HEK293 (cell line): ENCODE measurements at regions not wholly inside any gene's neighbourhood (a gene's known extent, or its start where the extent isn't known, plus 50 kb on each side); places are given as distances from the start of the nearest gene placed in this dataset.
A peak's percentile ranks its signal among the peaks of the same experiment; 100 is the strongest.

Experiments
- KLF9 ChIP-seq: fragments of 450-650 bp; formaldehyde crosslinking; IDR thresholded peaks from 2 replicates; pipeline ENCODE4 v1.5.1; 2016; ENCODE audit warnings: missing biosample characterization, missing genetic modification characterization, low read depth
- YY1 ChIP-seq: fragments of 450-650 bp; formaldehyde crosslinking; IDR thresholded peaks from 2 replicates; pipeline ENCODE4 v1.5.1; 2018; ENCODE audit warnings: missing biosample characterization, missing genetic modification characterization
- ZFHX2 ChIP-seq: fragments of 450-650 bp; formaldehyde crosslinking; conservative IDR thresholded peaks from 2 replicates; pipeline ENCODE4 v1.5.1; 2016; ENCODE audit warnings: missing biosample characterization, missing genetic modification characterization
- ZNF138 ChIP-seq: fragments of 450-650 bp; formaldehyde crosslinking; IDR thresholded peaks from 2 replicates; pipeline ENCODE4 v1.5.1; 2016; ENCODE audit warnings: missing biosample characterization, missing genetic modification characterization, borderline replicate concordance
- ZNF23 ChIP-seq: fragments of 450-650 bp; formaldehyde crosslinking; IDR thresholded peaks from 2 replicates; pipeline ENCODE4 v1.5.1; 2016; ENCODE audit warnings: missing biosample characterization, missing genetic modification characterization, borderline replicate concordance
- ZNF274 ChIP-seq, 2 experiments: fragments of 200-500 bp in 1 of 2; fragments of 450-650 bp in 1 of 2; sonication (Bioruptor generic) in 1 of 2; formaldehyde crosslinking in 1 of 2; IDR thresholded peaks; 2 replicates each; pipeline versions ENCODE4 v1.5.1 to v1.6.1; 2014 to 2016; ENCODE audit warnings: borderline replicate concordance in 1 of 2, inconsistent platforms in 1 of 2, low read length in 1 of 2, missing biosample characterization in 1 of 2, missing genetic modification characterization in 1 of 2
- ZNF510 ChIP-seq: fragments of 450-650 bp; formaldehyde crosslinking; IDR thresholded peaks from 2 replicates; pipeline ENCODE4 v1.5.1; 2018; ENCODE audit warnings: mild to moderate bottlenecking, missing genetic modification characterization, missing biosample characterization; ENCODE audit not compliant: insufficient replicate concordance
- ZNF843 ChIP-seq: fragments of 450-650 bp; formaldehyde crosslinking; IDR thresholded peaks from 2 replicates; pipeline ENCODE4 v1.5.1; 2016; ENCODE audit warnings: missing biosample characterization, missing genetic modification characterization
- TF ChIP-seq, protein P1 (sequence below): fragments of 450-650 bp; formaldehyde crosslinking; IDR thresholded peaks from 2 replicates; pipeline ENCODE4 v1.5.1; 2016; ENCODE audit warnings: missing biosample characterization, missing genetic modification characterization
- TF ChIP-seq, protein P2 (sequence below): IDR thresholded peaks from 2 replicates; pipeline ENCODE4 v1.6.1; 2011; ENCODE audit warnings: mild to moderate bottlenecking, low read depth, low read length, borderline replicate concordance
- TF ChIP-seq, protein P3 (sequence below): fragments of 450-650 bp; formaldehyde crosslinking; IDR thresholded peaks from 2 replicates; pipeline ENCODE4 v1.5.1; 2016; ENCODE audit warnings: missing biosample characterization, missing genetic modification characterization

DNA sequence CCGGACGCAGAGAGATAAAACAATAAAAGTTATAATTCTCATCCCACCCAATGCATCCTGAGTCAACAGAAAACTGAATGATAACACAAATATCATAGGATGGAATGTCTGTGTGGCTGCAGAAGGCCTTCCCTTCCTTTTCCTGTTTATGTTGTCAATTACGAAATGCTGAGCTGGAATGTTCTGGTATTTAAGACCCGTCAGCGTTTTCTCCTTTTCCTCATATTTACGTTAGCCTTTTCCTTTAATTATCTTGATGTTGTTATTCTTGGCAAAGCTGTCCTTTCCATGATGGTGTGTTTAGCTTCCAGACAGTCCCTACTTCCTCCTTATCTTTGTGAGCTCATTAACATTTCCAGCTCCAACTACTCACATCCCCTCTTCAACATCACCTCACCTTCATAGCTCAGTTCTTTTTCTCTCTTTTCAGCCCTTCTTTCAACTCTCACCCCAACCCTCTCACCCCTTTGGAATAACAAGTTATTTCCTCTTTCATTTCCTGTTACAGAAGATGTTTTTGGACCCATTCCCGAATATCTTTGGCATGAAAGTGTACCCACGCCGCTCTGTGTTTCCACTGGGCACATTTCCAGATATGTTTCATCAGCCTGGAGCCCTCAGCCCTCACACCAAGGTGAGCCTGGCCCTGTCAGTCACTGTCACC is 221.6 kb downstream of the NR2F1-AS1 start:
- no peak for TF ChIP-seq ZNF138 (tag by site-specific recombination)
- peak; percentile 92 for TF ChIP-seq ZNF843 (tag by site-specific recombination)
- TF ChIP-seq, protein P1, sequence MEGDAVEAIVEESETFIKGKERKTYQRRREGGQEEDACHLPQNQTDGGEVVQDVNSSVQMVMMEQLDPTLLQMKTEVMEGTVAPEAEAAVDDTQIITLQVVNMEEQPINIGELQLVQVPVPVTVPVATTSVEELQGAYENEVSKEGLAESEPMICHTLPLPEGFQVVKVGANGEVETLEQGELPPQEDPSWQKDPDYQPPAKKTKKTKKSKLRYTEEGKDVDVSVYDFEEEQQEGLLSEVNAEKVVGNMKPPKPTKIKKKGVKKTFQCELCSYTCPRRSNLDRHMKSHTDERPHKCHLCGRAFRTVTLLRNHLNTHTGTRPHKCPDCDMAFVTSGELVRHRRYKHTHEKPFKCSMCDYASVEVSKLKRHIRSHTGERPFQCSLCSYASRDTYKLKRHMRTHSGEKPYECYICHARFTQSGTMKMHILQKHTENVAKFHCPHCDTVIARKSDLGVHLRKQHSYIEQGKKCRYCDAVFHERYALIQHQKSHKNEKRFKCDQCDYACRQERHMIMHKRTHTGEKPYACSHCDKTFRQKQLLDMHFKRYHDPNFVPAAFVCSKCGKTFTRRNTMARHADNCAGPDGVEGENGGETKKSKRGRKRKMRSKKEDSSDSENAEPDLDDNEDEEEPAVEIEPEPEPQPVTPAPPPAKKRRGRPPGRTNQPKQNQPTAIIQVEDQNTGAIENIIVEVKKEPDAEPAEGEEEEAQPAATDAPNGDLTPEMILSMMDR (tag by site-specific recombination): no peak
- no peak for TF ChIP-seq KLF9 (tag by site-specific recombination)
- TF ChIP-seq ZNF274 (IDR thresholded peaks at IDR 0.05; ENCODE audit: low read length): no peak
- no peak for TF ChIP-seq ZNF274 (tag by site-specific recombination; IDR thresholded peaks at IDR 0.05; ENCODE audit: borderline replicate concordance)
- no peak for TF ChIP-seq ZNF23
- peak; percentile 34 for TF ChIP-seq ZFHX2 (tag by site-specific recombination)
- TF ChIP-seq, protein P2, sequence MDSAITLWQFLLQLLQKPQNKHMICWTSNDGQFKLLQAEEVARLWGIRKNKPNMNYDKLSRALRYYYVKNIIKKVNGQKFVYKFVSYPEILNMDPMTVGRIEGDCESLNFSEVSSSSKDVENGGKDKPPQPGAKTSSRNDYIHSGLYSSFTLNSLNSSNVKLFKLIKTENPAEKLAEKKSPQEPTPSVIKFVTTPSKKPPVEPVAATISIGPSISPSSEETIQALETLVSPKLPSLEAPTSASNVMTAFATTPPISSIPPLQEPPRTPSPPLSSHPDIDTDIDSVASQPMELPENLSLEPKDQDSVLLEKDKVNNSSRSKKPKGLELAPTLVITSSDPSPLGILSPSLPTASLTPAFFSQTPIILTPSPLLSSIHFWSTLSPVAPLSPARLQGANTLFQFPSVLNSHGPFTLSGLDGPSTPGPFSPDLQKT: no peak
- TF ChIP-seq ZNF510 (tag by site-specific recombination): peak; percentile 62
- TF ChIP-seq, protein P3, sequence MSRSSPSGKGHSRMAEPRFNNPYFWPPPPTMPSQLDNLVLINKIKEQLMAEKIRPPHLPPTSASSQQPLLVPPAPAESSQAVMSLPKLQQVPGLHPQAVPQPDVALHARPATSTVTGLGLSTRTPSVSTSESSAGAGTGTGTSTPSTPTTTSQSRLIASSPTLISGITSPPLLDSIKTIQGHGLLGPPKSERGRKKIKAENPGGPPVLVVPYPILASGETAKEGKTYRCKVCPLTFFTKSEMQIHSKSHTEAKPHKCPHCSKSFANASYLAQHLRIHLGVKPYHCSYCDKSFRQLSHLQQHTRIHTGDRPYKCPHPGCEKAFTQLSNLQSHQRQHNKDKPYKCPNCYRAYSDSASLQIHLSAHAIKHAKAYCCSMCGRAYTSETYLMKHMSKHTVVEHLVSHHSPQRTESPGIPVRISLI (tag by site-specific recombination): no peak
- TF ChIP-seq YY1 (tag by site-specific recombination): no peak
